Limb (tissue), 2 donors: ENCODE measurements at regions not wholly inside any gene's neighbourhood (a gene's known extent, or its start where the extent isn't known, plus 50 kb on each side); places are given as distances from the start of the nearest gene placed in this dataset.

Experiments
- DNase-seq, 2 donors: peaks; one replicate each; pipeline ENCODE4 v3.0.0-alpha.2; 2016; ENCODE audit errors: extremely low spot score in 2 of 2

GRCh38 chr5:63727583-63727982 lies 234.7 kb downstream of the HTR1A start:
- no peak for DNase-seq

GRCh38 chr5:63726496-63726895 lies 235.7 kb downstream of the HTR1A start:
- no peak for DNase-seq

GRCh38 chr5:63719147-63719546 lies 243.1 kb downstream of the HTR1A start:
- no peak for DNase-seq

GRCh38 chr5:63700241-63700640 lies 262.0 kb downstream of the HTR1A start:
- no peak for DNase-seq

- DNase-seq = no peak
These were observed 264.4 kb downstream of the HTR1A start for GRCh38 chr5:63697811-63698210.

- DNase-seq = no peak
These were observed 271.7 kb downstream of the HTR1A start for GRCh38 chr5:63690546-63690945.

- no peak for DNase-seq
These were observed 274.3 kb downstream of the HTR1A start for GRCh38 chr5:63687854-63688516.

- peak in 1 of 2 donors; percentile 27 for DNase-seq
These were observed 275.3 kb downstream of the HTR1A start for GRCh38 chr5:63686938-63687337.

GRCh38 chr5:63686181-63686580 lies 276.1 kb downstream of the HTR1A start:
- no peak for DNase-seq

GRCh38 chr5:63685454-63685853 lies 276.8 kb downstream of the HTR1A start:
- no peak for DNase-seq

GRCh38 chr5:63674881-63675280 lies 287.4 kb downstream of the HTR1A start:
- DNase-seq = no peak

- DNase-seq = no peak
These were observed 307.2 kb downstream of the HTR1A start for GRCh38 chr5:63655043-63655442.

GRCh38 chr5:63650581-63650980 lies 311.7 kb downstream of the HTR1A start:
- DNase-seq = no peak

GRCh38 chr5:63648376-63648775 lies 313.9 kb downstream of the HTR1A start:
- no peak for DNase-seq

GRCh38 chr5:63629951-63630630 lies 332.2 kb downstream of the HTR1A start:
- DNase-seq = no peak

GRCh38 chr5:63613442-63613841 lies 348.8 kb downstream of the HTR1A start:
- DNase-seq = no peak

GRCh38 chr5:63603996-63604395 lies 358.2 kb downstream of the HTR1A start:
- DNase-seq = no peak

- no peak for DNase-seq
These were observed 359.3 kb downstream of the HTR1A start for GRCh38 chr5:63602971-63603370.

GRCh38 chr5:63596254-63596653 lies 366.0 kb downstream of the HTR1A start:
- no peak for DNase-seq

- DNase-seq = no peak
These were observed 388.9 kb downstream of the HTR1A start for GRCh38 chr5:63573380-63573779.

GRCh38 chr5:63572740-63573139 lies 389.5 kb downstream of the HTR1A start:
- DNase-seq = no peak

GRCh38 chr5:63570752-63571151 lies 391.5 kb downstream of the HTR1A start:
- no peak for DNase-seq

- DNase-seq = no peak
These were observed 397.5 kb downstream of the HTR1A start for GRCh38 chr5:63564789-63565188.
